ENCODE measurements at regions not wholly inside any gene's neighbourhood (a gene's known extent, or its start where the extent isn't known, plus 50 kb on each side); places are given as distances from the start of the nearest gene placed in this dataset.

DNA sequence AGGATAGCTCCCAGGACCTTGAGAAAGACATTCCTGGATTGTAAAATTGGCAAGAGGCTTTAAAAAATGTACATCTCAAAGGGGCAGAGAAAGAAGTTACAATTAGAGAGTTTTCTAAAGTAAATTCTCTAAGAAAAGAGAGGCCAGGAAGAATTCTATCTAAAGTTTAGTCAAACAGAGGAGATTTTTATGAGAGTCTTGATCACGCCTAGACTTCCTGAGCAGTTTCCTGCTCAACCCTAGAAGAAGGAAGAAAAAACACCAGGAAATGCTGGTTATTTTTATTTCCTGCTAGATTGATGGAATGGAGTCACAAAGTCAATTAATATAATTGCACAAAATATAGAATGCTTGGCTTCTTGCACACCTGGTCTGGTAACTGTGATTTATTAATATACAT, 269.1 kb downstream of the PCDH20 start:
- TF ChIP-seq POLR2A (IDR thresholded peaks at IDR 0.05) (no peak), POLR2AphosphoS5 (IDR thresholded peaks at IDR 0.05; ENCODE audit: insufficient read depth in 1 of 2, low read depth in 1 of 2) (no peak)
- TF ChIP-seq, protein P1, sequence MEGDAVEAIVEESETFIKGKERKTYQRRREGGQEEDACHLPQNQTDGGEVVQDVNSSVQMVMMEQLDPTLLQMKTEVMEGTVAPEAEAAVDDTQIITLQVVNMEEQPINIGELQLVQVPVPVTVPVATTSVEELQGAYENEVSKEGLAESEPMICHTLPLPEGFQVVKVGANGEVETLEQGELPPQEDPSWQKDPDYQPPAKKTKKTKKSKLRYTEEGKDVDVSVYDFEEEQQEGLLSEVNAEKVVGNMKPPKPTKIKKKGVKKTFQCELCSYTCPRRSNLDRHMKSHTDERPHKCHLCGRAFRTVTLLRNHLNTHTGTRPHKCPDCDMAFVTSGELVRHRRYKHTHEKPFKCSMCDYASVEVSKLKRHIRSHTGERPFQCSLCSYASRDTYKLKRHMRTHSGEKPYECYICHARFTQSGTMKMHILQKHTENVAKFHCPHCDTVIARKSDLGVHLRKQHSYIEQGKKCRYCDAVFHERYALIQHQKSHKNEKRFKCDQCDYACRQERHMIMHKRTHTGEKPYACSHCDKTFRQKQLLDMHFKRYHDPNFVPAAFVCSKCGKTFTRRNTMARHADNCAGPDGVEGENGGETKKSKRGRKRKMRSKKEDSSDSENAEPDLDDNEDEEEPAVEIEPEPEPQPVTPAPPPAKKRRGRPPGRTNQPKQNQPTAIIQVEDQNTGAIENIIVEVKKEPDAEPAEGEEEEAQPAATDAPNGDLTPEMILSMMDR (IDR thresholded peaks at IDR 0.05), result no peak

Measured in vagina (tissue), 2 donors.